A549 (cell line): ENCODE measurements at regions not wholly inside any gene's neighbourhood (a gene's known extent, or its start where the extent isn't known, plus 50 kb on each side); places are given as distances from the start of the nearest gene placed in this dataset.

Source experiments
- ATAC-seq, 2 experiments: fragments of 200-7000 bp in 1 of 2; fragments of >200 bp in 1 of 2; cut with Nextera tagmentation in 1 of 2; cut with Tn5 transposase in 1 of 2; 3 replicates each; pipeline versions ENCODE4 v1.8.0 to v1.9.1; 2018 to 2020; ENCODE audit warnings: mild to moderate bottlenecking in 1 of 2, moderate library complexity in 1 of 2
- CTCF ChIA-PET: fragments of 300-600 bp; sonication (Branson Sonifier 250); formaldehyde crosslinking; extraction: SDS; loops from one replicate; lab custom pipeline; 2021; ENCODE audit warnings: antibody characterized with exemption, inconsistent platforms; lab: Yijun Ruan, JAX
- POLR2A ChIA-PET: fragments of 350-600 bp; formaldehyde crosslinking; extraction: SDS; loops from one replicate; lab custom pipeline; 2021; ENCODE audit warnings: antibody characterized with exemption, inconsistent platforms; lab: Yijun Ruan, JAX
- DNase-seq, 2 experiments: peaks; one replicate each; pipeline versions ENCODE4 v3.0.0 to v3.0.0-alpha.2; 2011 to 2016; ENCODE audit warnings: low read depth in 1 of 2, low spot score in 1 of 2
- FAIRE-seq: peaks from 2 replicates; lab custom pipeline; 2011; peaks lifted over from hg19 to GRCh38; lab: Jason Lieb, UNC
- H3K27ac ChIP-seq, 2 experiments: fragments of >200 bp; sonication (Bioruptor Twin); formaldehyde crosslinking; 3 replicates each; pipeline ENCODE4 v1.5.1; 2016 to 2017
- H3K4me1 ChIP-seq: fragments of >200 bp; sonication (Bioruptor Twin); formaldehyde crosslinking; 3 replicates; pipeline ENCODE4 v1.6.1; 2016
- H3K4me2 ChIP-seq: fragments of >200 bp; sonication (Bioruptor Twin); formaldehyde crosslinking; 3 replicates; pipeline ENCODE4 v1.6.1; 2016
- H3K4me3 ChIP-seq: fragments of >200 bp; sonication (Bioruptor Twin); formaldehyde crosslinking; 3 replicates; pipeline ENCODE4 v1.5.1; 2016
- H3K9me3 ChIP-seq: fragments of >200 bp; sonication (Bioruptor Twin); formaldehyde crosslinking; 3 replicates; pipeline ENCODE4 v1.6.1; 2016
- ATOH8 ChIP-seq: fragments of 250-450 bp; sonication (Bioruptor Pico); IDR thresholded peaks from 2 replicates; pipeline ENCODE4 v1.5.0; 2020; ENCODE audit warnings: low read depth, mild to moderate bottlenecking, moderate library complexity
- BCL3 ChIP-seq: fragments of >200 bp; sonication (Bioruptor Twin); formaldehyde crosslinking; IDR thresholded peaks from 3 replicates; pipeline ENCODE4 v1.6.1; 2016
- CEBPB ChIP-seq, 2 experiments: fragments of >200 bp in 1 of 2; sonication (Bioruptor Twin) in 1 of 2; formaldehyde crosslinking in 1 of 2; IDR thresholded peaks; 2 replicates each; pipeline ENCODE4 v1.6.1; 2012 to 2016
- CHD4 ChIP-seq: fragments of 200-600 bp; sonication (generic); IDR thresholded peaks from 2 replicates; pipeline ENCODE4 v1.6.1; 2016; ENCODE audit warnings: antibody characterized with exemption, mild to moderate bottlenecking, borderline replicate concordance
- CTCF ChIP-seq: fragments of >200 bp; sonication (Bioruptor Twin); formaldehyde crosslinking; IDR thresholded peaks from 3 replicates; pipeline ENCODE4 v1.5.1; 2016
- EHF ChIP-seq: fragments of 250-450 bp; sonication (Bioruptor Pico); IDR thresholded peaks from 2 replicates; pipeline ENCODE4 v1.5.0; 2020; ENCODE audit warnings: mild to moderate bottlenecking
- EP300 ChIP-seq, 2 experiments: fragments of >200 bp; sonication (Bioruptor Twin); formaldehyde crosslinking; IDR thresholded peaks; 2 replicates in 1 of 2; 3 replicates in 1 of 2; pipeline ENCODE4 v1.6.1; 2016 to 2017
- ESRRA ChIP-seq: fragments of 150-350 bp; IDR thresholded peaks from 2 replicates; pipeline ENCODE4 v1.6.1; 2014; ENCODE audit warnings: mild to moderate bottlenecking, low read length, borderline replicate concordance
- FOSB ChIP-seq: fragments of 250-450 bp; sonication (Bioruptor Pico); IDR thresholded peaks from 2 replicates; pipeline ENCODE4 v1.5.0; 2020; ENCODE audit warnings: mild to moderate bottlenecking, moderate library complexity
- FOSL2 ChIP-seq, 2 experiments: fragments of 450-650 bp in 1 of 2; fragments of >200 bp in 1 of 2; sonication (Bioruptor Twin) in 1 of 2; formaldehyde crosslinking; IDR thresholded peaks; 2 replicates each; pipeline versions ENCODE4 v1.5.0 to v1.6.1; 2016 to 2020; ENCODE audit warnings: mild to moderate bottlenecking in 1 of 2, moderate library complexity in 1 of 2
- FOXS1 ChIP-seq: fragments of 250-450 bp; sonication (Bioruptor Pico); IDR thresholded peaks from 2 replicates; pipeline ENCODE4 v1.5.0; 2020; ENCODE audit warnings: mild to moderate bottlenecking, moderate library complexity
- HES2 ChIP-seq: fragments of >200 bp; sonication (Bioruptor Twin); formaldehyde crosslinking; IDR thresholded peaks from 2 replicates; pipeline ENCODE4 v1.6.1; 2016
- HMGXB4 ChIP-seq: fragments of 250-450 bp; sonication (Bioruptor Pico); IDR thresholded peaks from 2 replicates; pipeline ENCODE4 v1.5.0; 2021; ENCODE audit warnings: mild to moderate bottlenecking, moderate library complexity, borderline replicate concordance
- HOXB13 ChIP-seq: fragments of 250-450 bp; sonication (Bioruptor Pico); IDR thresholded peaks from 2 replicates; pipeline ENCODE4 v1.5.0; 2020; ENCODE audit warnings: low read depth, mild to moderate bottlenecking, moderate library complexity
- KDM5A ChIP-seq: fragments of 200-600 bp; sonication (generic); IDR thresholded peaks from 2 replicates; pipeline ENCODE4 v1.6.1; 2016; ENCODE audit warnings: antibody characterized with exemption, mild to moderate bottlenecking
- MAFK ChIP-seq: fragments of 450-650 bp; IDR thresholded peaks from 2 replicates; pipeline ENCODE4 v1.6.1; 2014; ENCODE audit not compliant: partially characterized antibody
- MAX ChIP-seq: IDR thresholded peaks from 2 replicates; pipeline ENCODE4 v1.6.1; 2012
- MAZ ChIP-seq: fragments of 150-350 bp; IDR thresholded peaks from 2 replicates; pipeline ENCODE4 v1.6.1; 2014; ENCODE audit warnings: antibody characterized with exemption, low read depth, low read length, borderline replicate concordance
- NFE2L2 ChIP-seq: fragments of 150-350 bp; conservative IDR thresholded peaks from 2 replicates; pipeline ENCODE4 v1.6.1; 2014; ENCODE audit warnings: low read length
- POLR2A ChIP-seq: IDR thresholded peaks from 2 replicates; pipeline ENCODE4 v1.6.1; 2012; ENCODE audit warnings: mild to moderate bottlenecking, low read length
- POLR2AphosphoS2 ChIP-seq: conservative IDR thresholded peaks from 2 replicates; pipeline ENCODE4 v1.6.1; 2012; ENCODE audit warnings: low read length, improper control_type of control experiment, inconsistent platforms
- RAD21 ChIP-seq, 2 experiments: fragments of >200 bp in 1 of 2; sonication (Bioruptor Twin) in 1 of 2; formaldehyde crosslinking in 1 of 2; IDR thresholded peaks in 1 of 2; conservative IDR thresholded peaks in 1 of 2; 2 replicates in 1 of 2; 3 replicates in 1 of 2; pipeline ENCODE4 v1.6.1; 2012 to 2018; ENCODE audit warnings: inconsistent platforms in 1 of 2
- REST ChIP-seq: fragments of 200-600 bp; sonication (generic); IDR thresholded peaks from 2 replicates; pipeline ENCODE4 v1.6.1; 2016; ENCODE audit warnings: antibody characterized with exemption, mild to moderate bottlenecking, moderate library complexity
- WGBS: methylation state at CpG from one replicate; pipeline ENCODE4 v1.1.6; 2017; ENCODE audit errors: missing lambda C conversion rate; 5-methylcytosine and 5-hydroxymethylcytosine counted together

- ATAC-seq = no peak
- no peak for DNase-seq
- WGBS = 2% methylated on average over 5 of the region's 5 CpGs
- CTCF ChIA-PET = no interaction called here
- H3K27ac ChIP-seq = no peak overlapping the region
- H3K4me1 ChIP-seq = no peaks in the 10 kb centered on the region
- no peak overlapping the region for H3K4me3 ChIP-seq
- H3K4me2 ChIP-seq = no peak overlapping the region
- H3K9me3 ChIP-seq = no peaks in the 10 kb centered on the region
- TF ChIP-seq ATOH8 (CRISPR knock-in tag) (no peak), HMGXB4 (CRISPR knock-in tag) (no peak), NFE2L2 (no peak), BCL3 (no peak), EHF (CRISPR knock-in tag) (no peak), POLR2AphosphoS2 (no peak), EP300 (IDR thresholded peaks at IDR 0.05) (no peak), CHD4 (no peak), MAZ (no peak), HES2 (no peak), HOXB13 (CRISPR knock-in tag) (no peak), ESRRA (no peak), FOSB (CRISPR knock-in tag) (no peak), MAFK (no peak), MAX (no peak), CEBPB (IDR thresholded peaks at IDR 0.05) (no peak), KDM5A (no peak), REST (no peak)
- no peak for FAIRE-seq
- POLR2A ChIA-PET = no interaction called here
Observed at GRCh38 chr1:37158113-37158749, 123.9 kb upstream of the GRIK3 start.

GRCh38 chr1:37159102-37159501 lies 124.8 kb upstream of the GRIK3 start:
- TF ChIP-seq CTCF (no peak), POLR2A (no peak), FOSL2 (IDR thresholded peaks at IDR 0.05) (no peak), FOSL2 (CRISPR knock-in tag; IDR thresholded peaks at IDR 0.05) (no peak), FOXS1 (CRISPR knock-in tag) (no peak), RAD21 (conservative IDR thresholded peaks at IDR 0.05 in 1 of 2, IDR thresholded peaks at IDR 0.05 in 1 of 2) (no peak), POLR2AphosphoS2 (no peak)
- CTCF ChIA-PET = no interaction called here
- 60% methylated on average over 1 of the region's 1 CpG for WGBS
- no peak for FAIRE-seq
- Histone ChIP-seq H3K4me3 (no peak overlapping the region), H3K4me2 (no peak overlapping the region), H3K9me3 (no peaks in the 10 kb centered on the region), H3K27ac (no peak overlapping the region), H3K4me1 (no peaks in the 10 kb centered on the region)
- DNase-seq = no peak
- POLR2A ChIA-PET = no interaction called here
- no peak for ATAC-seq
